Liver (tissue), 8 donors: ENCODE measurements at regions not wholly inside any gene's neighbourhood (a gene's known extent, or its start where the extent isn't known, plus 50 kb on each side); places are given as distances from the start of the nearest gene placed in this dataset.

Source experiments
- DNase-seq: peaks from one replicate; pipeline ENCODE4 v3.0.0-alpha.2; 2017; ENCODE audit warnings: low spot score
- H3K27ac ChIP-seq, 2 donors: one replicate each; pipeline ENCODE4 v1.7.0; 2013; ENCODE audit warnings: inconsistent platforms in 2 of 2, low read length in 2 of 2, control low read depth in 1 of 2, low read depth in 1 of 2, mild to moderate bottlenecking in 1 of 2
- H3K27me3 ChIP-seq, 4 donors: one replicate each; pipeline versions ENCODE4 v1.6.1 to v1.7.0; 2013; ENCODE audit warnings: low read length in 3 of 4, inconsistent platforms in 1 of 4, mild to moderate bottlenecking in 1 of 4, moderate library complexity in 1 of 4; ENCODE audit not compliant: control insufficient read depth in 4 of 4, insufficient read depth in 4 of 4
- H3K36me3 ChIP-seq, 4 donors: one replicate each; pipeline versions ENCODE4 v1.6.1 to v1.7.0; 2013; ENCODE audit warnings: low read length in 3 of 4, mild to moderate bottlenecking in 3 of 4, low read depth in 1 of 4, moderate library complexity in 1 of 4; ENCODE audit not compliant: control insufficient read depth in 4 of 4, insufficient read depth in 3 of 4
- H3K4me1 ChIP-seq, 4 donors: one replicate each; pipeline versions ENCODE4 v1.6.1 to v1.7.0; 2013; ENCODE audit warnings: low read length in 3 of 4, mild to moderate bottlenecking in 3 of 4, moderate library complexity in 1 of 4; ENCODE audit not compliant: control insufficient read depth in 4 of 4, insufficient read depth in 4 of 4
- H3K4me3 ChIP-seq, 3 donors: one replicate each; pipeline versions ENCODE4 v1.6.1 to v1.7.0; 2013; ENCODE audit warnings: low read length in 3 of 3, control low read depth in 1 of 3, low read depth in 1 of 3, mild to moderate bottlenecking in 1 of 3
- H3K9ac ChIP-seq, 2 donors: one replicate each; pipeline ENCODE4 v1.7.0; 2013; ENCODE audit warnings: low read length in 2 of 2, mild to moderate bottlenecking in 2 of 2, moderate library complexity in 2 of 2, control low read depth in 1 of 2, low read depth in 1 of 2
- H3K9me3 ChIP-seq, 4 donors: one replicate each; pipeline versions ENCODE4 v1.6.1 to v1.7.0; 2013; ENCODE audit warnings: low read length in 3 of 4; ENCODE audit not compliant: control insufficient read depth in 4 of 4
- ATF3 ChIP-seq: IDR thresholded peaks from 2 replicates; pipeline ENCODE4 v1.6.1; 2016; ENCODE audit warnings: antibody characterized with exemption
- CTCF ChIP-seq: fragments of 150-350 bp; IDR thresholded peaks from 2 replicates; pipeline ENCODE4 v1.5.1; 2017; ENCODE audit warnings: improper control_type of control experiment, low read depth, low read length; ENCODE audit not compliant: missing input control
- FOXA1 ChIP-seq: IDR thresholded peaks from 2 replicates; pipeline ENCODE4 v1.6.1; 2016; ENCODE audit warnings: antibody characterized with exemption
- GABPA ChIP-seq, 2 donors: IDR thresholded peaks in 1 of 2; conservative IDR thresholded peaks in 1 of 2; 2 replicates each; pipeline ENCODE4 v1.6.1; 2016; ENCODE audit warnings: antibody characterized with exemption in 2 of 2, mild to moderate bottlenecking in 1 of 2, moderate library complexity in 1 of 2
- JUND ChIP-seq, 2 donors: IDR thresholded peaks; 2 replicates each; pipeline ENCODE4 v1.6.1; 2016; ENCODE audit warnings: antibody characterized with exemption in 2 of 2
- NR2F2 ChIP-seq: IDR thresholded peaks from 2 replicates; pipeline ENCODE4 v1.6.1; 2016; ENCODE audit warnings: antibody characterized with exemption
- REST ChIP-seq: IDR thresholded peaks from 2 replicates; pipeline ENCODE4 v1.6.1; 2016; ENCODE audit warnings: antibody characterized with exemption, mild to moderate bottlenecking
- SP1 ChIP-seq: IDR thresholded peaks from 2 replicates; pipeline ENCODE4 v1.6.1; 2018; ENCODE audit warnings: antibody characterized with exemption, mild to moderate bottlenecking
- TAF1 ChIP-seq: conservative IDR thresholded peaks from 2 replicates; pipeline ENCODE4 v1.6.1; 2016; ENCODE audit warnings: antibody characterized with exemption, mild to moderate bottlenecking
- YY1 ChIP-seq: IDR thresholded peaks from 2 replicates; pipeline ENCODE4 v1.6.1; 2016; ENCODE audit warnings: antibody characterized with exemption, mild to moderate bottlenecking
- ZBTB33 ChIP-seq: IDR thresholded peaks from 2 replicates; pipeline ENCODE4 v1.6.1; 2016; ENCODE audit warnings: antibody characterized with exemption
- WGBS: extraction: QIAGEN DNeasy Blood & Tissue Kit; methylation state at CpG from one replicate; pipeline ENCODE4 v1.1.7; 2013; 5-methylcytosine and 5-hydroxymethylcytosine counted together
- donor health status: healthy.
- donor health status: healthy.
- donor health status: healthy.
- donor health status: healthy.
- donor health status: healthy.

GRCh38 chr3:69553888-69554287 lies 168.0 kb upstream of the FRMD4B start (continued):
- TF ChIP-seq ZBTB33 (no peak), SP1 (no peak), FOXA1 (no peak), CTCF (no peak)

GRCh38 chr3:69547461-69547880 lies 161.6 kb upstream of the FRMD4B start:
- TF ChIP-seq TAF1 (no peak), ZBTB33 (no peak), ATF3 (no peak), SP1 (no peak), NR2F2 (no peak), YY1 (no peak), JUND (IDR thresholded peaks at IDR 0.05) (no peak), GABPA (IDR thresholded peaks at IDR 0.05 in 1 of 2, conservative IDR thresholded peaks at IDR 0.05 in 1 of 2) (no peak), REST (no peak)
- Histone ChIP-seq H3K27ac (no peak overlapping the region), H3K4me3 (no peak overlapping the region), H3K27me3 (peaks cover 0 to 4% (median 1%) of the 10 kb centered on the region in 4 donors), H3K36me3 (no peaks in the 10 kb centered on the region), H3K9ac (no peak overlapping the region), H3K9me3 (no peaks in the 10 kb centered on the region), H3K4me1 (peaks cover 3 to 6% (median 3%) of the 10 kb centered on the region in 4 donors)
- 78% methylated on average over 6 of the region's 6 CpGs for WGBS
- no peak for DNase-seq
